Islet of Langerhans (tissue), 1 donor: ENCODE measurements at regions not wholly inside any gene's neighbourhood (a gene's known extent, or its start where the extent isn't known, plus 50 kb on each side); places are given as distances from the start of the nearest gene placed in this dataset.
A peak's percentile ranks its signal among the peaks of the same experiment; 100 is the strongest.
"Not testable (repeated sequence)": the region's sequence is repeated elsewhere in the genome, so short reads cannot be mapped to it uniquely, and the experiment has no call there.

Experiments
- FAIRE-seq: peaks from one replicate; lab custom pipeline; 2011; peaks lifted over from hg19 to GRCh38; lab: Jason Lieb, UNC

DNA sequence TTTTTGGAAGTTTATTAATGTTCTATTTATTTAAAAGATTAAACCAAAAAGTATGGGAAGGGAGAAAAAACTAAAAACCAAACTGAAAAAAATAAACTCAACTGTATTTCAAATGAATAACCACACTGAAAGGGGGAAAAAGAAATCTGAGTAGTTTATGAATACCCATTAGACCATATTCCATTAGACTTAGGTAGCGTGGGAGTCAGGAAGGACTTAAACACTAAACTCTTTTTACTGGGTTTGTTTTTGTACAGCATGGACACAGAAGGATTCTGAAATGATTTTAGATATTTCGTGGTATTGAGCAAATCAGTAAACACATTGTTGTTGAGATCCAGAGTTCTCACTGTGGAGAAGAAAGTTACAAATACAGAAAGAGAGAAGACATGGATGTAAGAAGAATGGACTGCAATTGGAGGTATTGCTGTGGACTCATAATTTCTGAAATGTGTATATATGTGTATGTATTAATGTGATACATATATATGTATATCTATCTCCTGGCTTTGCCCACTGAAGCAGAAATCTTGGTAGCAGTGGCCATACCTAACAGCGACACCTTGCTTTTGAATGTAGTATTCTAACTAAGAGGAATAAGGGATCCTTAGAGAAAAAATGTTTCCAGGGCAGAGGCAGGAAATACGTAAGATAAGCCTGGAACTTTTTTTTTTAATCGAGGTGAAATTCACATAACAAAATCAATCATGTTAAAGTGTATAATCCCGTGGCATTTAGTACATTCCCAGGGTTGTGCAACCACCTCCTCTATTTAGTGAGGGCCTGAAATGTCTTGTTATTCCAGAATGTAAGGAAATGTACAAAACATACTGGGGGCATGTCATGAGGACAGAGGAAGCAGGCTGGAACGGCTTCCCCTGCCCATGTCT lies 228.8 kb downstream of the SMARCA2 start:
- peak; percentile 83 for FAIRE-seq

DNA sequence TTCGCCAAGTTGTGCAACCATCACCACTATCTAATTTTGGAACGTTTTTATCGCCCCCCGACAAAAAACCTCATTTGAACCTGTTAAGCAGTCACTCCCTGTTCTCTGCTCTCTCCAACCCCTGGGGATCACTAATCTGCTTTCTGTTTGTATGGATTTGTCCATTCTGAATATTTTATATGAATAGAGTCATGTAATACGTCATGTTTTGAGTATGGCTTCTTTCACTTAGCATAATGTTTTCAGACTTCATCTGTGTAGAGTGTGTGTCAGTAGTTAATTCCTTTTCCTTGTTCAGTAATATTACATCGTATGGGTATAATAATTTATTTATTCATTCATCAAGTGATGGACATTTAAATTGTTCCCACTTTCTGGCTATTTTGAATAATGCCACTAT lies 232.2 kb downstream of the SMARCA2 start:
- FAIRE-seq = peak; percentile 82

- FAIRE-seq = peak; percentile 99
Observed at GRCh38 chr9:2248768-2249265, 233.7 kb downstream of the SMARCA2 start.

DNA sequence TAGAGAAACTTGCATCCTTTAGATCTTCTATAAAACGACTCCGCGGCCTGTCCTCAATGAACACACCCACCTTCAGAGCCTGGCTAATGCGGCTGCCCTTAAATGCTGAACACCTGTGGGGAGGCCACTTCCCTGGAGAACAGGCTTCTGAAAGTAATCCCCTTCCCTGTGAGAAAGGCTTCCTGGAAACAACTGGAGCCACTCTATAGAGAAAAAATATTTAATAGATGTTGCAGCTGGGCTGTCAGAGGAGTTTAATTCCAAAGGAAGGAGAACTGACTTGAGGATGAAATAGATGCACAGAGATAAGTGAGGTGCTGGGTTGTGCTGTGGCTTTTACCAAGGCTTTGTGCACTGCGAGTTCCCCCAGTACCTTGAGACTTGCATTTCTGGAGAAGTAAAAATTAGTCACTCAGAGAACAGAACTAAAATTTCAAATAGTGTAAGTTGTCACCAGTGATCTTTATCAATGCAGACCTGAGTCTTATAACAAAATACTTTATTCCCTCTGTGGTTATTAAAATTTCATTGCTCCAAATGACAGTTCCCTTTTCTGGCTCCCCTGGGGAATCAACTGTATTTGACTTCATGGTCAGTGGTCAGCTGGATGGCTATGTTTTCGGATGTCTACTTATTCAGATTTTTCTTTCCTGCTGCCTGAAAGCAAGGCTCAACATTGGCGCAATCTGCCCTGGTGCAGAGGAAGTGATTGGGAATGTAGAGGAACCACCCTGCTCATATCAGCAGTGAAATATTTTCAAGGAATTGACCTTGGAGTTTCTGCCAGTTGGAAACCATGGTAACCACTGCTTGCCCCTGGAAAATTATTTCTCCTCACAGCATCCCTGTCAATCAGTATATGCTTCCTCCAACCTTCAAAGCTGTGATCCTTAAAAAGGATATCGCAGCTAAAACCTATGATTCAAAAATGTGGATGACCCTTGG lies 238.8 kb downstream of the SMARCA2 start:
- FAIRE-seq = no peak

DNA sequence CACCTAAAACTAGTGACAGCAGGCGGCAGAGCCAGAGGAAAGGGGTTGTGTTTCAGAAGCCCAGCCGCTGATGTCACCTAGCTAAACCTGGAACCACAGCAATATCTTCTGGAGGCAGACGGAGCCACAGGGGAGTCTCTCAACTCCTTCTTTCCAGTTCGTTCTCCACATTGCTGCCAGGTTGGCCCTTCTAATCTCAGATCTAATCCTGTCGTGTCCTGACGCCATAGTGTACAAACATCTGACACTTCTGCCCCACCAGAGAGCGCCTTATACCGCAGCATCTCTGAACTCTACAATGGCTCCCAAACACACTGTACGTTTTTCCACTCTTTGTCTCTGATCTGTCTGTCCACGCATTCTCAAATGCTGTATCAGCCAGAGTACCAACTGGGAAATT lies 240.0 kb downstream of the SMARCA2 start:
- FAIRE-seq = no peak

DNA sequence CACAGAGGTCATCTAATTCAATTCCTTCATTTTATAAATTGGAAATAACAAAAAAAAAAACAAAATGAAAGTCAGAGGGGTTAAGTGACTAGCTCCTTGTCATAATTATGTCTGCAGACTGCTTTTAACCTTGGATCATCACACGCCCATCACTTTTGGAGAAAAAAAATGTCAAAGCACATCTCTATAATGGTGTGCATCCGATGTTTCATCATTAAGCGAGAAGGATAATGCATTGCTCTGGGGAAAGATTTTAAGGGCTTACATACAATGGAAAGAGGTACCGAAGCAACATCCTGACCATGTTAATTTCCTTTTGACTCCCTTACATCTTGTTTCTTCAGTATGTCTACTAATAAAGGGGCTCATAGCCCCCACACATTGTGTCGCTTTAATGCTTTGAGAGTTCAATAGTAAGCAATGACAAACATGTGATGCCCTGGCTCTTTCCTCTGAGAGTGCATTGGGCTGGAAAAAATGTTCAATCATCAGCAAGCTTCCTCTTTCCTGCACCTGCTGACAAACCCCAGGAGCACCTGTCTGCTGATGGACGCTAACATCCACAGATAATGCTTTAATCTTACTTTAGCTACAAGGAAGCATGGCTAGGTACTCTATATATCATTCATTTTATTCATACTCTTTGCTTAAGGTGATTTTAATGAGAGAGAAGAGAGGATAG lies 242.2 kb downstream of the SMARCA2 start:
- peak; percentile 94 for FAIRE-seq

DNA sequence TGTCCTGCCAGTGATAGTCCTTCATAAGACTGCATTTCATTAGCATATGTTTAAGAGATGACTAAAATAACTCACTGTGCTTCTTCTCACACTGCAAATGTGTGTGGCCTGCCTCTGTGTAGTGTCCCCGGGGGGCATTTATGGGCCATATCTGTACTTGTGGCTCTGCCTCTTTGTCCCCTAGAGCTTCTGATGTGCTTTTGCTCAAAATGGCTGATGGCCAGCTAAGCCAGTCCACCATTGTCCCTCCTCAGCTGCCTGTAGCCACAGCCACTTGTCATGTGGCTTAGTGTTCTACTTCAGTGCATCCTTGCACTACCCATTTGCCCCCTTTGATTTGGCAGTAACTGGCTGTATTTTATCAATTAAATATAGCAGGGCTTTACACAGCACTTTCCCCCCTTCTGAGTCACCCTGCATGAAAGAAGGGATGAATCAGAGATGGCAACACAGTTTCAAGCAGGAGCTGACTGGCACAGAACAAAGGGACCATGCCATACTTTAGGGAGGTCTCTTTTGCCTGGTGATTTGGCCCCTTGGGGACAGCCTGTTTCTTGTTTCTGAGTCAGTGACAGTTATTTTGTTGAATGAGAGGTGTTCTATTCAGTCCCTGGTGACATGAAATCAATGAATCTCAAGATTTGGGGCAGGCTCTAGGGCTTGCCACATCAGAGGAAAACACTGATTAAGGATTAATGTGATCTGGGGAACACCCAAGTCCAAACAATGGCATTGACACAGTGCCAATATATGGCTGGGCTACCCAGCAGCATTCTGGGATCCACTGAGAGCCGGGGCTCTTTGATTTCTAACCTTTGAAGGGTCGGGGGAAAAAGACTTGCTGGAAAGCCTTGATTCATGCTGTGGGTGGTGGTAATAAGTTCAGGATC lies 245.5 kb downstream of the SMARCA2 start:
- no peak for FAIRE-seq

- FAIRE-seq = no peak
Observed at GRCh38 chr9:2261421-2262103, 246.4 kb downstream of the SMARCA2 start.

GRCh38 chr9:2262386-2263071 lies 247.4 kb downstream of the SMARCA2 start:
- no peak for FAIRE-seq

- no peak for FAIRE-seq
Observed at GRCh38 chr9:2263111-2263510, 248.0 kb downstream of the SMARCA2 start.

GRCh38 chr9:2263665-2264064 lies 248.5 kb downstream of the SMARCA2 start:
- FAIRE-seq = peak; percentile 5

- FAIRE-seq = no peak
Observed at GRCh38 chr9:2264081-2264480, 248.9 kb downstream of the SMARCA2 start.

DNA sequence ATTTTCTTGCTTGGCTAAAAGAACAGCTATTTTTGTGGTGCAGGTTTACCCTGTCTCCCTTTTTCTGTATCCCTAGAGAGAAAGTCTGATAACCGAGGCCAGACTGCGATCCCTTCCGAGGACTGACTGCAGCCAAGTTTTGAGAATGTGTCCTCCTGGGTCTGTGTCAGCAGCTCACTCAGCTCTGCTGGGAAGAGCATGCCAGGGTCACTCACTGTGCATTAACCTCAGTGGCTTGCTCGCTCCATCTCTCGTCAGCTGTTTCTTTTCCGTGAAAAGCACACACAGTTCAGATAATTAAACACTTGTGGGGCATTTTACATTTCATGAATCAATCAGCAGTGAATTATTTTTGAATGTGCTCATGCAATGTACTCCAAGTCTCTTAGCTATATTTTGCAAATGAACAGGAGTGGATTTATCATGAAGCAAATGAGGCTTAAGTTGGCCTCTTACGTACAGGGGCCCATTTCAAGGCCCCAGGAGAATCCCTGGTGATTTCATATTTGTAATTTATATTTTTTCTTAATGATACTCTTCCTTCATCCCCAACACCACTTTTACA lies 252.1 kb downstream of the SMARCA2 start:
- FAIRE-seq = peak; percentile 100

DNA sequence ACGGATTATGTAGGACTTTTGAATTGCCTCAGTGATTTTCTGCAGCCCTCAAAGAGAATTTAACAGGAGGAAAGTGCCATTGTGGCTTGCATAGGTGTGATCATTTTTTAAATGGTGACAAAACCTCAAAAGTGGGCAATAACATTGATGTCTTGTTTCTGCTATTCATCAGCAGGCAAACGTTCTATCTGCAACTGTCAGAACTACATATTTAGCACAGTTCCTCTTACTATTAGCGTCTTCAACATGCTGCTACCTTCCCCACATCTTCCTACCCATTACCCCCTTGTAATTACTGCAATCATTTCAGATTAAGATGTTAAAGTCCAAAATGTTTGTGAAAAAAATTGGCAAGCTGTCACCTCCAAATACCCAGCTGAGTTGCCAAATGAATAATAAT lies 254.6 kb downstream of the SMARCA2 start:
- no peak for FAIRE-seq

DNA sequence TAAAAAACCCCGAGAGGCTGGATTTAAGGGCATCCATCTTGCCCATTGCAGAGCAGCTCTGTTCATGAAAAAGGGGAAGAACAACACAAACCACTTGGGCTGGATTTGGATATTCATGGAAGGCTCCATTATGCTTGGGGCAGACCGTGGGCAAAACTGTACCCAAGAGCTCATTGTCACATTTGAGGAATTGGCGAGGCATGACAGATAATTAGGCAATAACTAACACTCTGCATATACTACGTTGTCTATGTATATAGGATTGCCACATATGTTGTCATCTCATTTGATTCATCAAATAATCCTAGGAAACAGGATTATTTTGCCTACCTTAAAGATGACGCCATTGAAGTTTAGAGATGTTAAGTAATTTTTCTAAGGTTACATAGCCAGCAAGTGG lies 255.4 kb downstream of the SMARCA2 start:
- no peak for FAIRE-seq

GRCh38 chr9:2271426-2271825 lies 256.3 kb downstream of the SMARCA2 start:
- FAIRE-seq = no peak

DNA sequence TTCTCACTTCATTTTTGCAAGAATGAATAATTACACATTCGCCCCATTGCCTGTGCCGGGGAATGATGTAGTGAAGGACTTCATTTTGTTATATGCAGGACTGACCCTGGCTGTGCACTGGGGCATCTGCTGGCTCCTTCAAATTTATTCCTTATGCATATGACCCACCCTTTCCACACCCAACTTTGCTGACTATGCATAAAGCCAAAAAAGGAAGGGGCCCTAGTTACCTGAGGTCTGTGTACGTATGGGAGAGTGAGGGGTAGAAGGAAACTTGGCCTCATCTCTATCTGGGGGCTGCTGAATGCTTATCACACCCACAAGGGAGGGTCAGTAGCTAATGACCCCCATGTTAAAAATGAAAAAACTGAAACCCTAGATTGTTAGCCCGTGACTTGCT lies 259.6 kb downstream of the SMARCA2 start:
- FAIRE-seq = no peak

- FAIRE-seq = no peak
Observed at GRCh38 chr9:2276296-2276695, 261.1 kb downstream of the SMARCA2 start.

- not testable (repeated sequence) for FAIRE-seq
Observed at GRCh38 chr9:2277133-2277532, 262.0 kb downstream of the SMARCA2 start.

DNA sequence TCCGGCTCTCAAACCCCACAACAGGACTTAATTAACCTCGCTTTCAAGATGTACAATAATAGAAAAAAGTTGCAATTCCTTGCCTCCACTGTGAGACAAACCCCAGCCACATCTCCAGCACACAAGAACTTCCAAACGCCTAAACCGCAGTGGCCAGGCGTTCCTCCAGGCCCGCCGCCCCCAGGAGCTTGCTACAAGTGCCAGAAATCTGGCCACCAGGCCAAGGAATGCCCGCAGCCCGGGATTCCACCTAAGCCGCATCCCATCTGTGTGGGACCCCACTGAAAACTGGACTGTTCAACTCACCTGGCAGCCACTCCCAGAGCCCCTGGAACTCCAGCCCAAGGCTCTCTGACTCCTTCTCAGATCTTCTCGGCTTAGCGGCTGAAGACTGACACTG lies 262.5 kb downstream of the SMARCA2 start:
- not testable (repeated sequence) for FAIRE-seq
